Tibial nerve (tissue), 4 donors: ENCODE measurements at regions not wholly inside any gene's neighbourhood (a gene's known extent, or its start where the extent isn't known, plus 50 kb on each side); places are given as distances from the start of the nearest gene placed in this dataset.
"Not testable (repeated sequence)": the region's sequence is repeated elsewhere in the genome, so short reads cannot be mapped to it uniquely, and the experiment has no call there.

ENCODE experiments used
- EP300 ChIP-seq, 2 donors: sonication (generic); formaldehyde crosslinking; IDR thresholded peaks; one replicate each; pipeline ENCODE4 v1.6.1; 2017; ENCODE audit warnings: antibody characterized with exemption in 2 of 2, mild to moderate bottlenecking in 1 of 2
- POLR2A ChIP-seq, 2 donors: fragments of 450-650 bp; IDR thresholded peaks; one replicate each; pipeline ENCODE4 v1.6.1; 2017; ENCODE audit warnings: antibody characterized with exemption in 2 of 2, mild to moderate bottlenecking in 2 of 2, moderate library complexity in 2 of 2
- TF ChIP-seq, protein P1 (sequence below), 5 experiments: fragments of 200-600 bp in 3 of 5; fragments of 450-650 bp in 2 of 5; sonication (generic) in 3 of 5; IDR thresholded peaks; one replicate each; pipeline ENCODE4 v1.5.1; 2016 to 2019; ENCODE audit warnings: antibody characterized with exemption in 5 of 5, mild to moderate bottlenecking in 3 of 5, moderate library complexity in 2 of 5

- not testable (repeated sequence) for TF ChIP-seq POLR2A, EP300 (IDR thresholded peaks at IDR 0.05)
- TF ChIP-seq, protein P1, sequence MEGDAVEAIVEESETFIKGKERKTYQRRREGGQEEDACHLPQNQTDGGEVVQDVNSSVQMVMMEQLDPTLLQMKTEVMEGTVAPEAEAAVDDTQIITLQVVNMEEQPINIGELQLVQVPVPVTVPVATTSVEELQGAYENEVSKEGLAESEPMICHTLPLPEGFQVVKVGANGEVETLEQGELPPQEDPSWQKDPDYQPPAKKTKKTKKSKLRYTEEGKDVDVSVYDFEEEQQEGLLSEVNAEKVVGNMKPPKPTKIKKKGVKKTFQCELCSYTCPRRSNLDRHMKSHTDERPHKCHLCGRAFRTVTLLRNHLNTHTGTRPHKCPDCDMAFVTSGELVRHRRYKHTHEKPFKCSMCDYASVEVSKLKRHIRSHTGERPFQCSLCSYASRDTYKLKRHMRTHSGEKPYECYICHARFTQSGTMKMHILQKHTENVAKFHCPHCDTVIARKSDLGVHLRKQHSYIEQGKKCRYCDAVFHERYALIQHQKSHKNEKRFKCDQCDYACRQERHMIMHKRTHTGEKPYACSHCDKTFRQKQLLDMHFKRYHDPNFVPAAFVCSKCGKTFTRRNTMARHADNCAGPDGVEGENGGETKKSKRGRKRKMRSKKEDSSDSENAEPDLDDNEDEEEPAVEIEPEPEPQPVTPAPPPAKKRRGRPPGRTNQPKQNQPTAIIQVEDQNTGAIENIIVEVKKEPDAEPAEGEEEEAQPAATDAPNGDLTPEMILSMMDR (IDR thresholded peaks at IDR 0.05): not testable (repeated sequence)
These were observed 96.1 kb upstream of the OPCML start for GRCh38 chr11:133628371-133628770.
